SK-N-SH treated with all-trans-retinoic acid at 6 μM for 48 hours (cell line): ENCODE measurements at regions not wholly inside any gene's neighbourhood (a gene's known extent, or its start where the extent isn't known, plus 50 kb on each side); places are given as distances from the start of the nearest gene placed in this dataset.

Experiments used
- ATAC-seq: fragments of 200-7000 bp; cut with Tn5 transposase; 3 replicates; pipeline ENCODE4 v1.9.1; 2020; ENCODE audit warnings: mild to moderate bottlenecking, moderate library complexity
- ARNTL ChIP-seq: fragments of 450-650 bp; formaldehyde crosslinking; IDR thresholded peaks from 2 replicates; pipeline ENCODE4 v1.5.0; 2020; ENCODE audit warnings: low read depth, mild to moderate bottlenecking, moderate library complexity, borderline replicate concordance
- BACH2 ChIP-seq: fragments of 250-450 bp; sonication (Bioruptor Pico); IDR thresholded peaks from 2 replicates; pipeline ENCODE4 v1.9.0; 2021; ENCODE audit warnings: mild to moderate bottlenecking, borderline replicate concordance
- CSDC2 ChIP-seq: fragments of 250-450 bp; sonication (Bioruptor Pico); IDR thresholded peaks from 2 replicates; pipeline ENCODE4 v1.5.0; 2020; ENCODE audit warnings: mild to moderate bottlenecking, moderate library complexity
- CSRNP3 ChIP-seq: fragments of 250-450 bp; sonication (Bioruptor Pico); IDR thresholded peaks from 2 replicates; pipeline ENCODE4 v1.5.1; 2021; ENCODE audit warnings: mild to moderate bottlenecking, moderate library complexity
- GLIS3 ChIP-seq: fragments of 250-450 bp; sonication (Bioruptor Pico); IDR thresholded peaks from 2 replicates; pipeline ENCODE4 v1.5.0; 2020; ENCODE audit warnings: mild to moderate bottlenecking, moderate library complexity
- ISL1 ChIP-seq: fragments of 250-450 bp; sonication (Bioruptor Pico); IDR thresholded peaks from 2 replicates; pipeline ENCODE4 v2.1.2; 2022; ENCODE audit warnings: mild to moderate bottlenecking, moderate library complexity
- OSR1 ChIP-seq: fragments of 250-450 bp; sonication (Bioruptor Pico); IDR thresholded peaks from 2 replicates; pipeline ENCODE4 v1.8.0; 2022; ENCODE audit warnings: moderate library complexity, mild to moderate bottlenecking, inconsistent platforms
- PATZ1 ChIP-seq: fragments of 250-450 bp; sonication (Bioruptor Pico); IDR thresholded peaks from 2 replicates; pipeline ENCODE4 v1.8.0; 2020; ENCODE audit warnings: mild to moderate bottlenecking, moderate library complexity, borderline replicate concordance
- POU6F1 ChIP-seq: fragments of 250-450 bp; sonication (Bioruptor Pico); IDR thresholded peaks from 2 replicates; pipeline ENCODE4 v1.8.0; 2021; ENCODE audit warnings: low read depth, mild to moderate bottlenecking, moderate library complexity, borderline replicate concordance
- PPARA ChIP-seq: fragments of 250-450 bp; sonication (Bioruptor Pico); IDR thresholded peaks from 2 replicates; pipeline ENCODE4 v1.5.0; 2020; ENCODE audit warnings: mild to moderate bottlenecking, borderline replicate concordance
- RARB ChIP-seq: fragments of 250-450 bp; sonication (Bioruptor Pico); IDR thresholded peaks from 2 replicates; pipeline ENCODE4 v1.8.0; 2021; ENCODE audit warnings: mild to moderate bottlenecking, moderate library complexity
- SNAI2 ChIP-seq: fragments of 250-450 bp; sonication (Bioruptor Pico); IDR thresholded peaks from 2 replicates; pipeline ENCODE4 v1.5.0; 2020; ENCODE audit warnings: mild to moderate bottlenecking, moderate library complexity
- TOX ChIP-seq: fragments of 250-450 bp; sonication (Bioruptor Pico); IDR thresholded peaks from 2 replicates; pipeline ENCODE4 v1.8.0; 2021; ENCODE audit warnings: mild to moderate bottlenecking, moderate library complexity, borderline replicate concordance
- TSHZ2 ChIP-seq: fragments of 250-450 bp; sonication (Bioruptor Pico); IDR thresholded peaks from 2 replicates; pipeline ENCODE4 v1.5.0; 2020; ENCODE audit warnings: mild to moderate bottlenecking, moderate library complexity
- ZC3H10 ChIP-seq: fragments of 250-450 bp; sonication (Bioruptor Pico); IDR thresholded peaks from 2 replicates; pipeline ENCODE4 v1.5.1; 2021; ENCODE audit warnings: mild to moderate bottlenecking, moderate library complexity
- ZFP3 ChIP-seq: fragments of 250-450 bp; sonication (Bioruptor Pico); IDR thresholded peaks from 2 replicates; pipeline ENCODE4 v1.5.0; 2020; ENCODE audit warnings: mild to moderate bottlenecking, moderate library complexity
- ZFP30 ChIP-seq: fragments of 450-650 bp; formaldehyde crosslinking; IDR thresholded peaks from 2 replicates; pipeline ENCODE4 v1.5.0; 2022; ENCODE audit warnings: mild to moderate bottlenecking, moderate library complexity
- ZNF565 ChIP-seq: fragments of 450-650 bp; formaldehyde crosslinking; conservative IDR thresholded peaks from 2 replicates; pipeline ENCODE4 v1.5.0; 2020; ENCODE audit warnings: low read depth, mild to moderate bottlenecking, moderate library complexity
- ZNF70 ChIP-seq: fragments of 450-650 bp; formaldehyde crosslinking; IDR thresholded peaks from 2 replicates; pipeline ENCODE4 v1.5.0; 2020; ENCODE audit warnings: mild to moderate bottlenecking, moderate library complexity
- ZNF8 ChIP-seq: fragments of 450-650 bp; formaldehyde crosslinking; IDR thresholded peaks from 2 replicates; pipeline ENCODE4 v1.5.0; 2020; ENCODE audit warnings: mild to moderate bottlenecking, moderate library complexity

- ATAC-seq, result no peak
- TF ChIP-seq ZNF70 (CRISPR knock-in tag) (no peak), PPARA (CRISPR knock-in tag) (no peak), BACH2 (no peak), POU6F1 (no peak), ARNTL (CRISPR knock-in tag) (no peak), CSDC2 (CRISPR knock-in tag) (no peak), ZC3H10 (CRISPR knock-in tag) (no peak), GLIS3 (CRISPR knock-in tag) (no peak), ISL1 (no peak), TOX (no peak), ZNF565 (no peak), ZFP30 (no peak), SNAI2 (CRISPR knock-in tag) (no peak), TSHZ2 (CRISPR knock-in tag) (no peak), CSRNP3 (CRISPR knock-in tag) (no peak), RARB (CRISPR knock-in tag) (no peak), ZFP3 (CRISPR knock-in tag) (no peak)
Observed at GRCh38 chr12:90575995-90576394, 379.0 kb downstream of the CCER1 start.

- ATAC-seq, result no peak
- no peak for TF ChIP-seq ZFP30
- no peak for TF ChIP-seq RARB (CRISPR knock-in tag)
- no peak for TF ChIP-seq TSHZ2 (CRISPR knock-in tag)
- no peak for TF ChIP-seq ZFP3 (CRISPR knock-in tag)
- TF ChIP-seq PPARA (CRISPR knock-in tag), result no peak
- TF ChIP-seq ZNF70 (CRISPR knock-in tag), result no peak
- TF ChIP-seq OSR1, result no peak
- no peak for TF ChIP-seq ZNF565
- TF ChIP-seq ZNF8, result no peak
- TF ChIP-seq PATZ1, result no peak
- no peak for TF ChIP-seq ARNTL (CRISPR knock-in tag)
- no peak for TF ChIP-seq CSRNP3 (CRISPR knock-in tag)
Observed at GRCh38 chr12:90574676-90575075, 380.3 kb downstream of the CCER1 start.
